ENCODE measurements at regions not wholly inside any gene's neighbourhood (a gene's known extent, or its start where the extent isn't known, plus 50 kb on each side); places are given as distances from the start of the nearest gene placed in this dataset.
"Not testable (repeated sequence)": the region's sequence is repeated elsewhere in the genome, so short reads cannot be mapped to it uniquely, and the experiment has no call there.

- TF ChIP-seq, protein P1, sequence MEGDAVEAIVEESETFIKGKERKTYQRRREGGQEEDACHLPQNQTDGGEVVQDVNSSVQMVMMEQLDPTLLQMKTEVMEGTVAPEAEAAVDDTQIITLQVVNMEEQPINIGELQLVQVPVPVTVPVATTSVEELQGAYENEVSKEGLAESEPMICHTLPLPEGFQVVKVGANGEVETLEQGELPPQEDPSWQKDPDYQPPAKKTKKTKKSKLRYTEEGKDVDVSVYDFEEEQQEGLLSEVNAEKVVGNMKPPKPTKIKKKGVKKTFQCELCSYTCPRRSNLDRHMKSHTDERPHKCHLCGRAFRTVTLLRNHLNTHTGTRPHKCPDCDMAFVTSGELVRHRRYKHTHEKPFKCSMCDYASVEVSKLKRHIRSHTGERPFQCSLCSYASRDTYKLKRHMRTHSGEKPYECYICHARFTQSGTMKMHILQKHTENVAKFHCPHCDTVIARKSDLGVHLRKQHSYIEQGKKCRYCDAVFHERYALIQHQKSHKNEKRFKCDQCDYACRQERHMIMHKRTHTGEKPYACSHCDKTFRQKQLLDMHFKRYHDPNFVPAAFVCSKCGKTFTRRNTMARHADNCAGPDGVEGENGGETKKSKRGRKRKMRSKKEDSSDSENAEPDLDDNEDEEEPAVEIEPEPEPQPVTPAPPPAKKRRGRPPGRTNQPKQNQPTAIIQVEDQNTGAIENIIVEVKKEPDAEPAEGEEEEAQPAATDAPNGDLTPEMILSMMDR (IDR thresholded peaks at IDR 0.05; ENCODE audit: low read length), result not testable (repeated sequence)
- not testable (repeated sequence) for TF ChIP-seq EZH2 (optimal IDR thresholded peaks at IDR 0.05; ENCODE audit: low read depth, low read length)
Measured at GRCh38 chr16:29594926-29595838, 67.9 kb upstream of the SPN start.
